Dedifferentiated amniotic fluid mesenchymal stem cell (primary cell): ENCODE measurements at regions not wholly inside any gene's neighbourhood (a gene's known extent, or its start where the extent isn't known, plus 50 kb on each side); places are given as distances from the start of the nearest gene placed in this dataset.

Source experiments
- DNase-seq: peaks from one replicate; pipeline ENCODE4 v3.0.0-alpha.2; 2016; ENCODE audit errors: extremely low spot score

DNA sequence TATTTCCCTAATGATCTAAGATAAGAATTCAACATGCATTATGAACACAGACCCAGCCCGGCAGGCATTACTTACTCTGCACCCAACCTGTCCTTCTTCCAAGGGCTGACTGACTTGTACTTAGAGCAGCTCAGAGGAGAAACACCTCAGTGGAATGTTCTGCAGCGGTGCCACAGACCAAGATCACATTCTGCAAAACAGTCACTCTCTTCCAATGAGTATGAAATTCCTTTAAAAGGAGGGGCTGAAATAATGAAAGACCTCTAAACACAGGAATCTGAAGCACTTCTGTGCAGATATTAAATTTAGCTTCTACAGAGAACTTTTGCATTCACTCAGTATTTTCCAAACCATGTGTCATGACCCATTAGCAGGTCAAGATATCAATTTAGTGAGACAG, 172.9 kb downstream of the ZDHHC21 start:
- no peak for DNase-seq

DNA sequence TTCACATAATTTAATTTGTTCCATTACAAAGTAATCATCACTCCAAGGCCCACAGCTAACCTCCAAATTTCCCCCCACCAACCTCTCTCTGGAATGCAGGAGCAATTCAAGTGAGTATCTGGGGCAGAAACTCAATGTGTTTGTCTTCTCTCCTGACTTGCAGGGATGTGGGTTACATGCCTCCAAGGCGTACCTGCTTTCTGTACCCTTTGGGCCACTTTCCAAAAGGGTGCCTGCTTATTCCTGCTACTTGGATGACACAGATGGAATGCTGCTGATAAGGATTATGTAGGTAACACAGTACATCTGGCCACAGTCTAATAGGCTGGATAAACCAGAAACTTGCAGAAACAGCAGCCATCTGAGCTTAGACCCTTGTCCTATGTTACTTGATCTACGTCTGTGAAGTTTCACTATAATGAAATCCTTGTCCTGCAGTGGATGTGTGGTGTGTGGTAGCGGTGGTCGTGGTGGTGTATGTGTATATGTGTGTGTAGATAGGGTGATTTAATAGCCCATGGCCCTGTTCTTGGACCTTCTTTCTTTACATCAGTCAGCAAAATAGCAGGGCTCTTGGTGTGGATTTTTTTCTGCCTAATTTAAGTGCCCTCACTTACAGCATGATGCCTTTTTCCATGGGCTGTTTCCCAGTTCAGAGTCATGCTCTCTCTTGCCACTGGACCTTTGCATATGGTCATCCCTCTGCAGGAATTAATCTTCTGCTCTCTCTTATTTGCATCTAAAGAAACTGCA, 175.9 kb downstream of the ZDHHC21 start:
- DNase-seq, result no peak

DNA sequence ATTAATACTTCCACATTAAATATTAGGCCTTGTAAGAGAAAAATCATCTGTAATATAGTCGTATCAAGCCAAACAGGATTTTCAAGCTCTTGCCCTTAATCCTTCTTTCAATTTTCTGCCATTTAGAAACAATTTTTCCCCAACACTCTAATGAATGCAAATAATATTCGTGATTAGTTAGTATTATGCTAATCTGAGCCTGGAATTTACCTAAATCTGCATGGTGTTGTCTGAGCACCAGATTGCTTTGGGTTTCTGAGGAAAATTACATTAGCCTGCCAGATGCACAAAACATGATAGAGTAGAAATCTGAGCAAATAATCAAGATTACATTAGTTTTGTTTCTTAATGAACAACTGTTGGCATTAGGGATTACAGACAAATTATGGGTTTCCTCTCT, 176.6 kb downstream of the ZDHHC21 start:
- no peak for DNase-seq

DNA sequence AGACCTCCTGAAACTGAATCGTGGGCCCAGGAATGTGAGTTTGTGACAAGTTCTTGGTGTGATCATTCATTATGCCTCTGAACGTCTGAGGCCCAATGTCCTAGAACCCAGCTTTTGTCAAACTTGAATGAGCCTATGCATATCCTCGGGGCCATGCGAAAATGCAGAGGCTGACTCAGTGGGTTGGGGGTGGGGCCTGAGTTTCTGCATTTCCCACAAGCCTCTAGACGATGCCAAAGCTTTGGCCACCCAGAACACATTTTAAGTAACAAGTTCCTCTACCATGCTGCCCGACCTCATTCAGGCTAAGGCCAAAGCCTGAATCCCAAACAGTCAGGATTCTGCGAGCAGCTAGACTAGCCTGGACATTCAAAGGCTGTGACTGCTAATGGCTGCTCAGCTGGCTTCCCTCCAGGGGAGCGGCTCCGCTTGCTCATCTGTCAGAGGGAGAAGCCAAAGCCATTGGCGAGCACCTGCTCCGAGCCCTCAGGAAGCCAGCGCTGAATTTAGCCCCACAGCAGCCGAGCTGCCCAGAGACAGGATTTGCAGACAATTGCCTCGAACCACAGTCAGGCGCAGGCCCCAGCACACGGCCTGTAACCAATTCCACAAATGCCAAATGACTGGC, 177.5 kb downstream of the ZDHHC21 start:
- no peak for DNase-seq

DNA sequence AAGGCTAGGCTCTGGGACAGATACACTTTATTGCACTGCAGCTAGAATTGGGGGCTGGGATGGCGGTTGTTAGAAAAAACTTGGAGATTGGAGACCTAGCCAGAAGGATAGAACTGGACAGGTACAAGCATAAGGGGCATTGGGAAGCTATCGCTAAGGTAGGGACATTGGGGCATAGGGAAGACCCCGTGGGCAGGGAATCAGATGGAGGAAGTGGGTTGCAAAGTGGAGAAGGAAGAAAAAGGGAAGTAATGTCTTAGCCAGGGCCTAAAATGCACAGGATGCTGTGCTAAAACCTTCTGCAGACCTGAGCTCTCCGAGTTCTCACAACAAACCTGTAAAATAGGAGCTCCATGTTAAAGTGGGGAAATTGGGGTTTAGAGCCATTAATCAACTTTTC, 178.2 kb downstream of the ZDHHC21 start:
- no peak for DNase-seq

DNA sequence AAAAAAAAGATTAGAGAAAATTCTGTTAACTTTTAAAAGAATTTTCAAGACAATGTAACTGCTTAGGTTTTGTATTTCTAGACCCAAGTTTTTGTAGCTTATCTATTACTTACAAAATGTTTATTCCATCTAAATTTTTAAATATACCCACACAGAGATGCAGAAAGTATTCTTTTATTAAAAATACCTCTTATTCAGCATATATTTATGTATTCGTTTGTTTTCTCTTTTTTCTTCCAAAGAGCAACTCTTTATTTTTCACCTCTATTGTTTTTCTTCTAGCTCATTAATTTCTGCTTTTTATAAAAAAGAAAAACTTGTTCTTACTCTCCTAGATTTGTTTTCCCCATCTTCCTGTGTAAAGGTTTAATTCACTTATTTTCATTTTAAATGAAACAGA, 180.3 kb downstream of the ZDHHC21 start:
- no peak for DNase-seq

DNA sequence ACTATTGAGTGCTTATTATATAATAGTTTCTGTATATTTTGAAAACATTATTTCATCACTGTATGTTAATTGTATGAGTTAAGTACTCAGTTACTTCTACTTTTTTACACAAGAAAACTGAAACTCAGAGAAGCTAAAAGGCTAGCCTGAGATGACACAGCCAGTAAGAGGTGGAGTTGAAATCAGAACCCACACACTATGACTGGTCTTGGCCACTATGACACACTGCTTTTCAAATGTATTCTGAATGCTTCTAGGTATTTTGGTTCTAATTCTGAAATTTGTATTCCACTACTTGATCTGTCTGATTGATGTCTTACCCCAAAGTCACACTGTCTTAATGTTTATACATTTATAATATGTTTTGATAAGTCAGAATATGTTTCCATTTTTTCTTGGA, 181.8 kb downstream of the ZDHHC21 start:
- no peak for DNase-seq

DNA sequence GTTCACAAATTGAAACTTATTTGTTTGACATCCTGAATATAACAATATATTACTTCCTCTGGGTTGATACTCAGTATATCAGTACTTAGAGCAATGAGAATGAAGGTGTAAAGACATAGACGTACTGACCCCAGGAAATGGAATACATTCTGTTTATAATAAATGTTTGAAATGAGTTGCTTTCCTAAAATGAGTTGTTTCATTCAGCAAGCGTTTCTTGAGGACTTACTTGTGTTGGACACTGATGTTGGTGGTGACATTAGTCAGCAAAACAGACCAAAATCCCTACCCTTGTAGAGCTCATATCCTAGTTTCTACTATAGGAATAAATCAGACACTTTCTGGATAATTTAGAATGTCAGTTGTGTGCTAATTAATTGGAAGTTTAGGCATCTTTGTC, 184.3 kb downstream of the ZDHHC21 start:
- DNase-seq, result no peak

DNA sequence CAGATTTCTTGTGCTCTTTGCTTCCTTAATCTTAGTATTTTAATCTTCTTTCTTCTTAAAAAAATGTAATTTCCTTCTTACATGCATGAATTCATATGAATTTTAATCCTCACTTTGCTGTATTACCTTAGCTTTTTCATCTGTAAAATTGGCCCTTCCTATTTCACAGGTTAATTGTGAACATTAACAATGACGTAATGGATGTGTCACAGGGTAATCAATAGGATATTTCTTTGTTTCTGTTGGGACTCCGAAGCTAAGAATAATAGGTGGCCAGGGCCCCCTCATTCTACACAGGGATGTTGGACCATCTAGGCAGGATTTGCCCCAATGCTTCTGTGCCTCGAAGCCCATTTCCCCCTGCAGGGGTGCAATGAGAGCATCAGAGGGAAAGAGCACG, 187.4 kb upstream of the NFIB start:
- DNase-seq, result no peak

DNA sequence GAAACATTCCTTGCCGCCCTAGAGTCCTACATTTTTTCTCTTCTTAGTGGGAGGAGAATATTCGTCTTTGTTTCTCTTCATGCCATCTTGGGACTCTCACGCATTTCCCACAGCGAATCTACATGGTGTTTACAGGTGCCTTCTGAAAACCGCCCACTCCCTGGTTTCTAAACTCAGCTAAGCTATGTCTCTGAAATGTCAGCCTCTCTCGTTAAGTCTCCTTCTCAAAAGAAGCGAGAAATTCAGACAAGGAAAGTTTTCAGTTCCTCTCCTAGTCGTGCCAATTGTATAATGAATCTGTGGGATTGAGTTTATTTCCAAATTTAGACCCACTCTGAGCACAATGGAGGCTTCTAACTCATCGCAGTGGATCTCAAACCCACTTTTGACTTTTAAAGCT, 186.8 kb upstream of the NFIB start:
- no peak for DNase-seq

DNA sequence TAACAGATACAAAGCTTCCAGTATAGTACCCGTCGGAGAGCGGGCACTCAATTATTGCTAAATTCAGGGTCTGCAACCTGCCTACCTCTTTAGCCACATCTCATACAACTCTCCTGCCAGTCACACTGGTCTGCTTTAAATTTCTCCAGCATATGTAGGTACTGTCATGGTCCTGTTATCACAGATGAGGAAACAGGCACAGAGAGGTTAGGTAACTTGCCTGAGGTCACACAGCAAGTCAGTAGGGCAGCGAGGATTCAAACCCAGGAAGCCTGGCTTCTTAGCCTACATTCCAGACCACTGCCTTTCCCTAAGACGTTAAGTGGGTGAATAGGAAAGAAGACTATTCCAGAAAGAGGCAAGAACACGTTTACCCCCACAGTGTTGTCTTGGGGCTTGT, 186.0 kb upstream of the NFIB start:
- DNase-seq, result no peak

DNA sequence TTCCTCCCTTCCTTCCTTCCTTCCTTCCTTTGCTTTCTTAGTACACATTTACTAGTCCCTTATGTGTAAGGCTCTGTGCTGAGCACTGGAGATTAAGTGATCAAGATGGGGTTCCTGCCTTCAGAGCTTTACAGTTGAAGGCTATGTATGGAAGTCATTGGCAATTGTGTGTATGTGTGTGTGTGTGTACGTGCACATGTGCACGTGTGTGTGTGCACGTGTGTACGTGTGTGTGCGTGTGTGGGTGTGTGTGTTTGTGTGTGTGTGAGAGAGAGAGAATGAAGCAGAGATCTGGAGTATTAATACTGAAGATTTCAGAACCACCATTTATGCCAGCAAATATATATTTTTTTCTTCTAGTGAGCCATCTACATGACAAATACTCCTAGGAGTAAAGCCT, 184.9 kb upstream of the NFIB start:
- no peak for DNase-seq

DNA sequence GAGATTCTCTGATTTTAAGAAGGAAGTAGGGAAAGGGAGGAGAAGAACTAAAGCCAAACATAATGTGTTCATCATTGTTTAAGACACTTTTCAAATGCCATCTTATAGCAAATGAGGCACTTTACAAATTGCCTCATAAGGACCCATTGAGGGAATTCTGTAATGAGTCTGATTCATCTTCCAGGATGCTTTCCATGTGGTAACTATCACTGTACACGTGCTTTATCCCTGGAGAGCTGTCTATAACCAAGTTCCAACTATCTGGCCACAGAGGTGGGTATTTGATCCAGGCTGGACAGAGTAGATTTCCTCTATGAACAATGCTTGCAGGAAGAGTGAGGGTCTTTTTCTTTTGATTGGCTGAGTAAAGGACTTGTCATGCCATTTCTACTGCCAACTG, 183.5 kb upstream of the NFIB start:
- no peak for DNase-seq

DNA sequence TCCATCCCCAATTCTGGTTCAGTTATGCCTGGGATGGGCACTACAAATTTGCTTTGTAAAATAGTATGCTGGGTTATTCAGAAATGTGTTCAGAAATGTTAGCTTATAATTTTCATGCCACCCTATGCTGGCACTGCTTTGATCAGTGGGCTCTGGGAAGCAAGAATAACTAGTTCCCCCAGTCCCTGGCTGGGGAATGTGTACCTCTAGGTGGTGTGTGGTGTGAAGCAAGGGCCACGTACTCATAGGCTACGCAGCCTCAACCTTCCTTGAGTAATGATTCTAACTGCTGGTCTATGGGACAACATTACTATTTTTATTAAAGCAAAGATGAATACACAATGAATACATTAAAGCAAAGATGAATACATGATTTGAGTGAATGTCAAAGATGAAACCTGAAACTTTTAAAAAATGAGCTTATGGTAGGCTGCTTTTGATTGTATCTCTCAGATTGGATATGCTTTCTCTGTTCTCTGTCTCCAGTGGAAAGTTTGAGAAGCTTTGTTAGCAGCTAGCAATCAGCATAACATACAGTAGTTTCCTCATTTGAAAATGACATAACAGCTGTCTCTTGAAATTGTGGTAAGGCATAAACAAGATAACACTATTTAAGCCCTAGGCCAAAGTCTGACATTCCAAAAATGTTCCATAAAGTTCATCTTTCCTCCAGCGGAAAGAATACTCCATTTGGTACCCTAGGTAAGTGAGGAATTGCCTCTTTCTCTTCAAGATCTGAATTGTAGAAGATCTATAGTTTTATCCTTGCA, 174.7 kb upstream of the NFIB start:
- DNase-seq, result no peak

DNA sequence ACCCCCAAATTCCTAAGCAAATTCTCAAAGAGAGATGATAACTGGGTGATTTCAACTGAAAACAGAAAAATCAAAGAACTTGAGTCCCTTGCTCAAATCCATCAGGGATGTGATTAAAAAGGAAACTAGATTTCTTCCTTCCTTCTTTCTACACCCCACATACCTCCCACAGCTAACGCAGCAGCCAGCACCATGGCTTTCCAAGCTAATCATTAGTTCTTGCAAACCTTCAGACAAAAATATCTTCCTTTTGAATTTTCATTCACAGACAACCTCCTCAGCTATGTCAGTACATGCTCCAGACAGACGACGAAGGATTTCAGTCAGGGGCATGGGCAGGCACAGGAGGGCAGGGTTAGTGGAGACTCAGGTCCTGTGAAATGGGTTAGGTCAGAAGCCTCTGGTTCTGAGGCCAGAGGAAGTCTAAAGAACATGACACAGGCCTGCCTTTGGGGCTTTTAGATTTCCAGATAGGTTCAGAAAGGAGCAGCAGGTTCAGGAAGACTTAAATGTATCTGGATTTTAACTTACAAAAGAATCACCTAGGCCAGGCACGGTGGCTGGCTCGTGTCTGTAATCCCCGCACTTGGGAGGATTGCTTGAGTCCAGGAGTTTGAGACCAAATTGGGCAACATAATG, 173.7 kb upstream of the NFIB start:
- DNase-seq, result no peak

DNA sequence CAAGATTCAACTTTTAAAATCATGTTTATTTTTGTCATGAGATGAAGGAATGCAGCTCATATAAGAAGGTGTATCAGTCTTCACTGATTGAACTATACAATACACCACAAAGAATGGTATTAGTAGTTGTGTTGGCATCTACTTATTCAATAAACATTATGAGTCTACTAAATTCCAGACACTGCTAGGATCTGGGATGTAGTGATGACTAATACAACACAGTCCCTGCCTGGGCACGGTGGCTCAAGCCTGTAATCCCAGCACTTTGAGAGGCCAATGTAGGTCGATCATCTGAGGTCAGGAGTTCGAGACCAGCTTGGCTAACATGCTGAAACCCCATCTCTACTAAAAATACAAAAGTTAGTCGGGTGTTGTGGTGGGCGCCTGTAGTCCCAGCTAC, 171.4 kb upstream of the NFIB start:
- no peak for DNase-seq

DNA sequence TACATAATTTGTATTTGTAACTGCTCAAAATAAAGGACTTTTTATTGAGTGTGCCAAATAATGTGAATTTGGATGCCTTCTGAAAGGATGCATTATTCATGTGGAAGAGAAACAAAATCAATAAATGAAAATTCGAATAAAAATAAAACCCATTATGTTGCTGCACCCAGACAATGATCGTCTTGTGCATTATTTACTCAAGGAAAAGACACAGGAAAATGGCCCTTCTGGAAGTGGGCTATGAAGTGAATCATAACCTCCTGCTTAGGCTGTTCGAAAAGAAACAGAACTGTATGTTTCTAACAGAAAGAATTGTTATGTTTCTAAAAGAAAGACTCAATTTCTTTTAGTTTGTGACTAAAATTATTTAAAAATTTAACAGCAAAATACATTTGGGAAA, 168.9 kb upstream of the NFIB start:
- DNase-seq, result no peak

DNA sequence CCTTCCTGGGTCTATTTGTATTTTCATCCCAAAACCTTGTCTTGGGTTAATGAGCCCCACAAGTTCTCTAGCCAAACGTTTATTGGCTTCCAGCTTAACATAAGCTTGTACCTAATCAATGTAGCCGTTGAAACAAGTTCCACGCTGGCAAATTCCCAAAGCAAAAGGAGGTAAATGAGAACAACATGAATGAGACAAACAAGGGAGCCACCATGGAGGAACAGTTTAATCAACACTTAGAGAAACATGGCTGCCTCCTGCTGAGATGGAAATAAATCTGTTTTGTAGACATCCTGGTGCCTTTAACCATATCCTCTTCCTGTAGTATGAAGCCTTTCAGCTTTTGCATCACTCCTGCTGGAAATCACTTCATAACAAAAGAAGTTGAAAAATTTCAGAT, 166.6 kb upstream of the NFIB start:
- DNase-seq, result no peak

DNA sequence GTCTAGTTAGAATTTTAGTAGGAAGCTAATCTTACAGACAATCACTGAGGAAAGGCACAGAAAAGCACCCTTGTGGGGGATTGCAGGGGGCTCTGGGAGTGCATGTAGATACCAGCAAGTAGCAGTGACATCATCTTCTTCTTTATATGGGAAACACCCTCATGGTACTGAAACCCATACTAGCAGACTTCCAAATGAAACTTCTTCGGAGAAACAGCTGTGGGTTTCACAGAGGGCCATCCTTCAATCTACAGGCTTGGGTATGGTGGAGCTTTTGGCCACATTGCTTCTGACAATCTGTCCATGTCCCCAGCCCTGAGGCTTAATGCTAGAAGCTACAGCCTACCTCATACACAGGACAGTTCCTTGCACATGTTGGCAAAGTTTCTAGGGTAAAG, 165.2 kb upstream of the NFIB start:
- DNase-seq, result no peak

DNA sequence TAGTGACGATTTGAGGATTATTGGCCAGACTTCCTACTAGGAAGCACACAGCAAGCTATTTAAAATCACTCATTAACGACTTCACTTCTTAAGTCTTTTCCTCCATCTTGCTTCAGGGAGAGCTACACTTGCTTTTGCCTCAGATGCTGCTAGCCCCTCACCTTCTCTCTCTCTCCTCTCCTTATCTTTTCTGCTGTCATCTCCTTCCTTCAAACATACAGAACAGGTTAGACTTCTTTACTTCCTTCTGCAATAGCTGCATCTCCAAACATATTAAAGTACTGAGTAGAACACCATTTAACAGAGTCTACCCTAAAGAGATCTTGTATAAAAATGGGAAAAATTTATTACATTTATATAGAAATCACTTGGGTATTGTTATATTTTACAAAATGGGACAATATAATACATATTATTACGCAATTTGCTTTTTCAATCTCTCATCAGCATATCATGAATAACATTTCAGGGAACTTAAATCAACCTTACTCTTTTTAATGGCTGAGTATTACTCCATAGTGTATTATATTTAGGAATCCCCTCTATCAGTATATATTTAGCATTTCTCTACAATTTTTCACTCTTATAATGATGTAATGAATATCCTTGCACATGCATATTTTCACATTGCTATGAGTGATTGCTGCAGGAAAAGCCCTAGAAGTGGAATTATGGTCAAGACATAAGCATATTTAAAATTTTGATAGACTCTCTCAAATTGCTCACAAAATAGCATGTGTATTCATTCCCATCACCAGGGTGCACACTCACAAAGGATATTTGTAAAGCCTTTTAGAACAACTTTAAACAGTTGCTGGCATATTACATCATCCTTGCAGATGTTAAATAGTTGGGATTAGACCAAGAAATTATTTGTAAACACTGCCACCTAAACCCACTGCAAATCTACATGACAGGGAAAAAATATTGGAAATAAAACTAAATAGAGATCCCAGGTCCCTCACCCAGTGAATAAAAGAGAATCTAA, 164.5 kb upstream of the NFIB start:
- DNase-seq, result peak; percentile 53

DNA sequence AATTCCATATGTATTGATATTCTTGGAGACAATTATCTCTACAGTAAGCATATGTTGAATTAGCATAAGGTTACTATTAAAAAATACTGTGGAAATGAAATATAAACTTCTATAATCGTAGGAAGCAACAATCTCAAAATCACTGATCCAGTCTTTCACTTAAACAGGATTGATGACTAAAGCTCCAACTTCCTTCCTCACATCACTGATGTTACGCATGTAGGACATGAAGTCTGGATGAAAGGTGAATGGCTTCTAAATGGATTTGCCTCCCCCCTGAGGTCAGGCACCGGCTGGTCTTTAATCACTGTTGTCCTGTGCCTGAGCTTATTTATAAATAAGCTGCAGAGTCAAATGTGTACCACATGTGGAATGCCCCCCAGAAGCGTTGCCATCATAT, 157.1 kb upstream of the NFIB start:
- no peak for DNase-seq
